HUES64 (cell line): ENCODE measurements at regions not wholly inside any gene's neighbourhood (a gene's known extent, or its start where the extent isn't known, plus 50 kb on each side); places are given as distances from the start of the nearest gene placed in this dataset.
"Not testable (repeated sequence)": the region's sequence is repeated elsewhere in the genome, so short reads cannot be mapped to it uniquely, and the experiment has no call there.

Experiments
- H3K27ac ChIP-seq: 2 replicates; pipeline ENCODE4 v1.7.0; 2013; ENCODE audit warnings: low read depth, low read length, inconsistent platforms
- H3K27me3 ChIP-seq: 2 replicates; pipeline ENCODE4 v1.6.1; 2013; ENCODE audit warnings: mild to moderate bottlenecking, low read length; ENCODE audit not compliant: insufficient read depth
- H3K36me3 ChIP-seq: 2 replicates; pipeline ENCODE4 v1.6.1; 2013; ENCODE audit warnings: mild to moderate bottlenecking, low read length; ENCODE audit not compliant: insufficient read depth
- H3K4me1 ChIP-seq: 2 replicates; pipeline ENCODE4 v1.6.1; 2013; ENCODE audit warnings: mild to moderate bottlenecking, low read length, moderate library complexity; ENCODE audit not compliant: insufficient read depth
- H3K4me3 ChIP-seq: 2 replicates; pipeline ENCODE4 v1.5.1; 2013; ENCODE audit warnings: mild to moderate bottlenecking, low read length, moderate library complexity
- H3K9ac ChIP-seq: 2 replicates; pipeline ENCODE4 v1.6.1; 2013; ENCODE audit warnings: mild to moderate bottlenecking, low read depth, low read length
- H3K9me3 ChIP-seq: 2 replicates; pipeline ENCODE4 v1.6.1; 2013; ENCODE audit warnings: low read depth, low read length; ENCODE audit not compliant: insufficient read depth
- WGBS: fragments of 150-250, 120-280 bp; methylation state at CpG from one replicate; pipeline ENCODE4 v1.1.7; 2013; ENCODE audit warnings: missing lambda C conversion rate; 5-methylcytosine and 5-hydroxymethylcytosine counted together

DNA sequence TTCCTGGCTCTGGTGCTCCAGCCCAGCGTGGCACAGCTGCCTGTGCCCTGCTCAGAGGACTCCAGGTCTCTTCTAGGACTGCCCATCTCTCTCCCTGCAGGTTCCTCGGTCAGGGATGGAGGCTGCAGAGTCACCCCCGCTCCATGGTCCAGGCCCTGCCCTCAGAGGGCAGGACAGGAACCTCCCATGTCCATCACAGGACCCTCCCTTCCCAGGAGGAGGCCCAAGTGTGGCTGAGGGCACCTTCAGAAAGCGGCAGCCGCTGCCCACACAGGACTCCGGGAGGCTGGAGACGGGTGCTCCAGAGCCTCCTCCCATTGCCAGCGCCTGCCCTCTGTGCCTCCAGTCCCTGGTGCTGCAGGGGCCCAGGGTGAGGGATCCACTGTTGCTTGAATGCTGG, 291.5 kb downstream of the ADGRD1 start:
- not testable (repeated sequence) for H3K4me1 ChIP-seq, H3K36me3 ChIP-seq, H3K27me3 ChIP-seq, H3K9ac ChIP-seq, H3K4me3 ChIP-seq, H3K27ac ChIP-seq
- 93% methylated on average over 8 of the region's 8 CpGs for WGBS
- peaks cover 14% of the 10 kb centered on the region for H3K9me3 ChIP-seq

DNA sequence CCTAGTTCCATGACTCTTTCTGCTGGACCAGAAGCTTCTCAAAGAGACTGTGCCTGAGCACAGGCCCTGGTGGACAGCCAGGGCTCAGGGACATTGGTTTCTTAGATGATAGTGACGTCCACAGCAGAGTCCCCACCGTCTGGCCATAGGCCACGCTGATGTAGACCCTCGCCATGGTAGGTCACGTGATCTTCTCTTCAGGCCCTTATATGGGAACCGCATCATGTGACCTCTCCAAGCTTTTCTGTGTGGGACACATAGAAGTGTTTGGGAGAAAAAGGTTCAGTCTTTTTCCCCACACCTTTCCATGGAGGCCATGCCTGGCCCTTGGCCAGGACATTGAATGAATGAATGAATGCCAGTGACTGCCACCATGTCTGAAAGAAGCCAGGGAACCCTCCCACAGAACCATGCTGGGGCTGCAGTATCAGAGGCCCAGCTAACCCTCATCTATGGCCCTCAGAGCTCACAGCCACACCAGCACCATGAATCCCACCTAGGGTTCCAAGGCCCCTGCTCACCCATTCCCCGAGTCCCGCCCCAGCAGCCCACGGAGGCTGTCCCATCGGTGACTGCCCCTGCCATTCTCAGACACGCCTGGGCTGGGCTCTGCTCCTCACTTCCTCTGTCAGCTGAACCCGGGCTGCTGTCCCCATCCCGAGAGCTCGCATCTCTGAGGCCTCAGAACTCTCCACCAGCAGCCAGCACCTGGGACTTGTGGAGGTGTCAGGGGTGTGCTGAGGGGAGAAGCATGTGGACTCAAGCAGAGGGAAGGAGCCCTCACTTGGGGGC, 292.1 kb downstream of the ADGRD1 start:
- H3K27ac ChIP-seq, result no peak overlapping the region
- H3K4me3 ChIP-seq, result no peak overlapping the region
- H3K27me3 ChIP-seq, result no peaks in the 10 kb centered on the region
- H3K36me3 ChIP-seq, result no peaks in the 10 kb centered on the region
- H3K9ac ChIP-seq, result no peak overlapping the region
- peaks cover 14% of the 10 kb centered on the region for H3K9me3 ChIP-seq
- H3K4me1 ChIP-seq, result no peaks in the 10 kb centered on the region
- 93% methylated on average over 14 of the region's 14 CpGs for WGBS

DNA sequence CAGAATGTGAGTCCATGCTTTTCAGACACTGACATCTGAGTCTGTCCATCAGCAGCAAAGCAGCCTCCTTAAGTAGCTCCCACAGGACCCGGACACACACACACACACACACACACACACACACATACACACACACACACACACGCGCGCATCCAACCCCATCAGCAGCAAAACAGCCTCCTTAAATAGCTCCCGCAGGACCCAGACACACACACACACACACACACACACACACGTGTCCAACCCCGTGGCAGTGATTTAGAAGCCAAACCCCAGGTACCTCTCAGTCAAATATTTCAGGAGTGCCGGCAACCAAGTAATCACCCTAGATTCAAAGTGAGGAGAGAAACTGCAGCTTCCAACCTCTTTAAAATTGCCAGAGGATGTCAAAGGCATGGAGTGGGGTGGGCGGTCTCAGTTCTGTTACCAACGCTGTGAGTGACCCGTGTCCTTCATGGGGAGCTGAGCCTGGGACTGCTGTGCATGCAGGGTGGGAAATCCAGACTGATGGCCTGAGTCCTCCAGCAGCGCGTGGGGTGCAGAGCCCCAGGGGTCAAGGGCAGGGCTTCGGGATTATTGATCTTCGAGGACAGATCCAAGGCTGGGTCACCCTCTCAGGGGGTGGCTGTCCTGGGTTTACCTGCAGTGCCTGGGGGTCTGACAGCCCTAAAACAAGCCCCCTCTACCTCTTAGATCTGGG, 293.5 kb downstream of the ADGRD1 start:
- 87% methylated on average over 15 of the region's 15 CpGs for WGBS

DNA sequence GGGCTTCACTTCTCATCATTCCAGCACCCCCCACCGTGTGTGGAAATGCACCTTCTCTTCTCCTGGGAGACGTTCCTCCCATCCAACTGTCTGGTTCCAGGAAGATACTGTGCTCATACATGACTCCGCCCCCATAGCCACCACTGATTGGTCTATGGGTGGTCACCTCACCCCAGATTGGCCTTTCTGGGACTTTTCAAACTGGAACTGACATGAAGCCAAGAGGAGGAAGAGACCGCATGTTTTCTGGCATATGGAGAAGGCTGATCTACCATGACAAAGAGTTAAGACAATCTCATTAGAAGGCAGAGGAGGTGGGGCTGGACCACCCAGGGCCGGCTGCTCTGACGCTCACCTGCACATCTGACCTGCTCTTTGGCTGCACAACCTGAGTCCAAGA, 294.2 kb downstream of the ADGRD1 start:
- not testable (repeated sequence) for H3K27ac ChIP-seq, H3K9me3 ChIP-seq, H3K27me3 ChIP-seq, H3K4me1 ChIP-seq, H3K36me3 ChIP-seq, H3K4me3 ChIP-seq, H3K9ac ChIP-seq
- WGBS, result 78% methylated on average over 6 of the region's 6 CpGs

More for the DNA sequence above, 293.5 kb downstream of the ADGRD1 start:
- not testable (repeated sequence) for H3K9ac ChIP-seq, H3K27ac ChIP-seq, H3K4me3 ChIP-seq, H3K27me3 ChIP-seq, H3K4me1 ChIP-seq, H3K36me3 ChIP-seq
- peaks cover 12% of the 10 kb centered on the region for H3K9me3 ChIP-seq

DNA sequence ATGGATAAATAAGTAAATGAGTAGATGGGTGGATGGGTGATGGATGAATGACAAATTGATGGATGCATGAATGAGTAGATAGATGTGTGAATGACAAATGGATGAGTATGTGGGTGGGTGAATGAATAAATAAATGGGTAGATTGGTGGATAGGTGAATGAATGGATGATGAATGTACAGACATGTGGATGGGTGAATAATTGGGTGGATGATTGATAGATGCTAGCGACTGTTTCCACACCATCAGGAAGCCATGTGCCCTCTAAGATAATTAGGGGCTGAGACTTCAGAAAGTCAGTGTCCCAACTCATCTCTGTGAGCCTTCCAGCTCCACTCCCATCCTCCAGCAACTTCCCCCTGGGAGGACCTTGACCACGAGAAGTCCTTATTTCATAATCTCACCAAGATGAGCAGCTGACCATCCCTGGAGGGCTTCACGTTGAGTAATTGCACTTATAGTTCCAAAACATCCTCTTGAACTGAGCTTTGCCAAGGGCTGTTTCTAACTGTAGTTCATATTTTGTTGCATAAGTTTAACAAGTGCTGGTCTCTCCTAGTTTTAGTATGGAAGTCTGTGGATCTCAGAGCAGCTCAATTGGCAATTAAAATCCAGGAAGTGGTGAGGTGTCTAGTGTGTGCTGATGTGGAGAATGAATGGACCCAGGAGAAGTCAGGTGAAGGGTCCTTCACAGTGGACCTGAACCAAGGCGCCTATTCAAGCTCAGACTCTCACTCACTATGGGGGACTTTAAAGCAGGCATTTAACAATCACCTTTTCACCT, 295.7 kb downstream of the ADGRD1 start:
- H3K4me3 ChIP-seq, result no peak overlapping the region
- H3K4me1 ChIP-seq, result no peaks in the 10 kb centered on the region
- WGBS, result 87% methylated on average over 4 of the region's 4 CpGs

DNA sequence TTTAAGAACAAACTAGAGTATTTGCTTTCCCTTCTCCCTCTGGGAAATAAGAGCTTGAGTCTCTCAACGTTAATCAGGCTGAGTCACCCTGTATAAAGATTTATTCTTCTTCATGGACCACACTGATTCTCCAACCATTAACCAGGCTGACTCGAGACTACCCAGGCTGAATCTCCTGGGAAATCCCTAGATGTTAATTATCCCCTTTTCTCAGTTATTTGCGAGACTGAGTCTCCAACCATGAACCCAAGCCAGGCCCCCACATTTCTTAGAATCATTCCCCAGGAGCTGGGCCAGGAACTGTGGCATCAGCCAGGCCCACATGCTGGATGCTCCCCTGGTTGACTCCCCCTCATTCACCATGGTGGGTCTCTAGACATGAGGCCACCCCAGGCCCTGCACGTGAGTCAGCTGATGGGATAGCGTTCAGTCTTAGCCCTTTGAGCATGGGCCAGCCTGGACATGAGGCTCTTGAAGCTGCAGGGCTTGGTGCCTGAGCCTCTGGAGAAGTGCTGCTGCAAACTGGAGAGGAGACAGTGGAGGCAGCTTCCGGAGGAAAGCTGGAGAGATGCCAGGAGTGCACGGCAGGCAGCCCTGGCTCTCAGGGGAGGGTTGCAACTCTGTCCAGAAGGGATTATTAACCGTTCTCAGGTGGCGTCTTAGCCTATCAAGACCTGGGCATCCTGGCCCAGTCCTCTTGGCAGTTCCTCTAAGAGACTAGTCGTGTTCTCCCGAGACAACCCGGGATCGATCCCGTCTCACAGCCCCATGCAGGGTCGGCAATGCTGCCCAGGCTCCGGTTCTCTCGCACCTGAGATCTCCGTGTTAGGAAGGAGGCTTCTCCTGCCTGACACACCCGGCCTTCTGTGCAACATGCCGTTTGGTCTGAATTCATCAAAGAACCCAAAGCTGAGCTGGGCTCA, 296.6 kb downstream of the ADGRD1 start:
- Histone ChIP-seq H3K27me3 (no peaks in the 10 kb centered on the region), H3K4me1 (no peaks in the 10 kb centered on the region), H3K9ac (no peak overlapping the region), H3K27ac (no peak overlapping the region), H3K36me3 (no peaks in the 10 kb centered on the region), H3K9me3 (0 out of 2 replicates have a peak, but pooled peaks cover 2% of the 10 kb centered on the region), H3K4me3 (no peak overlapping the region)
- WGBS, result 89% methylated on average over 20 of the region's 20 CpGs

More for the DNA sequence above, 295.7 kb downstream of the ADGRD1 start:
- Histone ChIP-seq H3K9ac (no peak overlapping the region), H3K9me3 (0 out of 2 replicates have a peak, but pooled peaks cover 2% of the 10 kb centered on the region), H3K36me3 (no peaks in the 10 kb centered on the region), H3K27me3 (no peaks in the 10 kb centered on the region), H3K27ac (no peak overlapping the region)

DNA sequence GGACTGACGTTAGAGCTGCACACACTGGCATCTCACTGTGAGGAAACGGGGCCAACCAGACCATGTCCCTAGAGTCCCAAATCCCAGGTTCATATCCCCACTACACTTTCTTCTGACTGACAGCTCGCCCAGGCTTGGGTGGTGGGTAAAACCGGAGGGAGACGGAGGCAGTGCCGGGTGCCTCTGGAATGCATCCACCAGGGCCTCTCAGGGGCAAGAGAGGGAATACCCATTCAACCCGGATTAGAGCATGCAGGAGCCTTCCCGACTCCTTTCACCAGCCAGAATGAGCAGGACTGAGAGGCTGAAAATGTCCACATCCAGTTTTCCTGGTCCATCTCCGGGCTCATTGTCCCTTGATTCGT, 297.2 kb downstream of the ADGRD1 start:
- Histone ChIP-seq H3K4me3 (no peak overlapping the region), H3K27ac (no peak overlapping the region), H3K9me3 (0 out of 2 replicates have a peak, but pooled peaks cover 2% of the 10 kb centered on the region), H3K9ac (no peak overlapping the region), H3K36me3 (no peaks in the 10 kb centered on the region), H3K4me1 (no peaks in the 10 kb centered on the region), H3K27me3 (no peaks in the 10 kb centered on the region)
- WGBS, result 92% methylated on average over 10 of the region's 10 CpGs

DNA sequence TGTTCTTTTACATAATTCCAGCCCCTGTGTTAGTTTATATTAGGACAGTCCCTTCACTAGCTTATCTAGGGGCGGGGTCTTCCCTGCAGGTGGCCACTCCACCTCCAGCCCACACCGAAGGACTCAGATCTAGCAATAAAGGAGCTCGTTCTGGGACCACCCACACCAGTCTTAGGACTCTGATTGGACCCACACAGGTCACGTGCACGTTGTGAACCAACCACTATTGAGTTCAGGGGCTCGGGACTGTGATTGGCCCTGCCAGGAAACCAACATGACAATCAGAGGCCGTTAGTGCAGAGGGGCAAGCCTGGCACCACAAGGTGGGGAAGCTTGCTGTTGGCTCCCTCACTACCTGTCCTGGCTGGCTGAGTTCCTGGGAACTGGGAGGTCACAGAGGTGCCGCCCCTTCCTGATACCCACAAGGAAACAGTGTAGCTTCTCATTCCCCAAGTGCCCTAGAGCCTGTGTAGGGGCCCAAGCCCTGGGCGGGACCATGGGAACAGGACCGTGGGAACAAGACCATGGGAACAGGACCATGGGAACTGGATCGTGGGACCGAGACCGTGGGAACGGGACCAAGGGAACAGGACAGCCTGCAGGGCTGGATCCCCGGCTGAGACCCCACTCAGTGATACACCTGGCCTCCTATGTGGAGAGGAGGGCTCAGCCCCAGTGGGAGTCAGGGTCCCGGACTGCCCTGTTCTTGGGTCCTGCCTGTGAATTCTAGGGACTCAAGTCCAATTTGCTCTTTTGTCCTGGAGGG, 297.8 kb downstream of the ADGRD1 start:
- Histone ChIP-seq H3K36me3 (no peaks in the 10 kb centered on the region), H3K9me3 (0 out of 2 replicates have a peak, but pooled peaks cover 2% of the 10 kb centered on the region), H3K27ac (no peak overlapping the region), H3K4me1 (no peaks in the 10 kb centered on the region), H3K9ac (no peak overlapping the region), H3K4me3 (no peak overlapping the region), H3K27me3 (no peaks in the 10 kb centered on the region)
- WGBS, result 80% methylated on average over 16 of the region's 16 CpGs

DNA sequence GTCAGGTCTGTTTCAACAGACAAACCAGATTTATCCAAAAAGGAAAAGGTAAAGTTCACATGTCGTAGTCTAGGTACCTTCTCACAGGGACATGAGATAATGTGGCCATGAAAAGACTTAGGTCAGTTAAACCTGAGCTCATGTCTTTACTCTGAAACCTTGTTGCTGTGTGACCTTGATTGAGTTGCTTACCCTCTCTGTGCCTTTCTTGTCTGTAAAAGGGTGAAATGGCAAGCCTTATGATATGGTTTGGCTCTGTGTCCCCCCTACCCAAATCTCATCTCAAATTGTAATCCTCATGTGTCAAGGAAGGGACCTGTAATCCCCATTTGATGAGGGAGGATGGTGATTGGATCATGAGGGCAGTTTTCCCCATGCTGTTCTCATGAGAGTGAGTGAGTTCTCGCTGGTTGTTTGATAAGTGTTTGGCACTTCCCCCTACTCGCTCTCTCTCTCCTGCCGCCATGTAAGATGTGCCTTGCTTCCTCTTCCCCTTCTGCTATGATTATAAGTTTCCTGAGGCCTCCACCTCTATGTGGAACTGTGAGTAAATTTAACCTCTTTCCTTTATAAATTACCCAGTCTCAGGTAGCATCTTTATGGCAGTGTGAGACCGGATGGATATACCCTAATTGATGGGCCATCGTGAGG, 299.8 kb downstream of the ADGRD1 start:
- Histone ChIP-seq H3K9me3 (0 out of 2 replicates have a peak, but pooled peaks cover 2% of the 10 kb centered on the region), H3K27ac (no peak overlapping the region), H3K27me3 (no peaks in the 10 kb centered on the region), H3K36me3 (no peaks in the 10 kb centered on the region), H3K9ac (no peak overlapping the region), H3K4me1 (no peaks in the 10 kb centered on the region), H3K4me3 (no peak overlapping the region)
- WGBS, result 93% methylated on average over 5 of the region's 6 CpGs
